ENCODE measurements at regions not wholly inside any gene's neighbourhood (a gene's known extent, or its start where the extent isn't known, plus 50 kb on each side); places are given as distances from the start of the nearest gene placed in this dataset.

DNA sequence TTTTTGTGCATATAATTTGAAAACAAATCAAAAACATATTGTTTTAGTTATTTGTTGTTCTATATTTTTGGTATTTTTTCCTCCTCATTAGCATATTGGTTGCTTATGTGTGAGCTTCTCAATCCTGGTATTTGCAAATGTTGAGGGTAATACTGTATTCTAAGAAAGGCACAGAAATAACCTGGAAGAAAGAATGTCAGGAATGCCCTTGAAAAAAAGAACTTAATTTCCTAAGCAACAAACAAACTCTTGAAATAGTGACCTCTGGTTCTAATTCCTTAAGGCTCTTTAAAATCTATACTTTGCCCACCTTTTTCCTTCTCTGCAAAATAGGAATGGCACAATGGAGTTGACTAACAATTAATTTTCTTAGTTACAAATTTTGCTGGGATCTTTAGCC lies 117.5 kb downstream of the HMHB1 start:
- H3K4me3 ChIP-seq (ENCODE audit: insufficient read depth, low read depth, low read length), result no peak overlapping the region
- H3K27me3 ChIP-seq (ENCODE audit: insufficient read depth, low read length), result no peaks in the 10 kb centered on the region
- H3K4me1 ChIP-seq (ENCODE audit: insufficient read depth, low read length), result no peaks in the 10 kb centered on the region
- Mint-ChIP-seq H3K4me3 (ENCODE audit: unreplicated experiment) (no peak overlapping the region), H3K4me1 (ENCODE audit: low read depth, unreplicated experiment) (peaks cover 20% of the 10 kb centered on the region), H3K27me3 (ENCODE audit: low read depth, unreplicated experiment) (no peaks in the 10 kb centered on the region), H3K36me3 (ENCODE audit: low read depth, unreplicated experiment) (no peaks in the 10 kb centered on the region), H3K27ac (ENCODE audit: unreplicated experiment) (no peak overlapping the region), H3K9me3 (ENCODE audit: unreplicated experiment) (peaks cover 2% of the 10 kb centered on the region)
- H3K4me2 ChIP-seq (ENCODE audit: low read length), result no peak overlapping the region
- no peak for FAIRE-seq
- TF ChIP-seq EZH2 (IDR thresholded peaks at IDR 0.05; ENCODE audit: insufficient read depth, low read length) (no peak), CTCF (IDR thresholded peaks at IDR 0.05; ENCODE audit: insufficient read depth, low read depth, low read length) (no peak)
- H4K20me1 ChIP-seq (ENCODE audit: insufficient read depth, low read length), result no peaks in the 10 kb centered on the region
- H2AFZ ChIP-seq (ENCODE audit: low read depth, low read length), result no peak overlapping the region
- no peaks in the 10 kb centered on the region for H3K36me3 ChIP-seq (ENCODE audit: insufficient read depth, low read length)
- H3K79me2 ChIP-seq (ENCODE audit: insufficient read depth, low read length), result no peaks in the 10 kb centered on the region
- no peak overlapping the region for H3K27ac ChIP-seq (ENCODE audit: low read depth, low read length)
- H3K9ac ChIP-seq (ENCODE audit: low read length), result no peak overlapping the region
- no peak for DNase-seq (ENCODE audit: low read depth)
- H3K9me3 ChIP-seq (ENCODE audit: insufficient read depth, low read depth, low read length), result peaks cover 3% of the 10 kb centered on the region

DNA sequence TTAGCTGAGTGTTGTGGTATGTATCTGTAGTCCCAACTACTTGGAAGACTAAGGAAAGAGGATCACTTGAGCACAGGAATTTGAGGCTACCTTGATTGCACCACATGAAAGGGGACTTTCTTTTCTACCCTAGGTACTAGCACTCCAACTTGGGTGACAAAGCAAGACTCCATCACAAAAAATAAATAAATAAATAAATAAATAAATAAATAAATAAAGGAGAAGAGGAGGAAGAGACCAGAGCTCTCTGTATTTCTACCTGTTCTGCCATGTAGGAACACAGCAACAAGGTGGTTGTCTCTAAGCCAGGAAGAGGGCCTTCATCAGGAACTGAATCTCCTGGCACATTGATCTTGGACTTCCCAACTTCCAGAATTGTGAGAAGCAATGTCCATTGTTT lies 118.6 kb downstream of the HMHB1 start:
- H3K4me1 ChIP-seq (ENCODE audit: insufficient read depth, low read length), result no peaks in the 10 kb centered on the region
- H3K4me1 Mint-ChIP-seq (ENCODE audit: low read depth, unreplicated experiment), result peaks cover 14% of the 10 kb centered on the region
- no peak for TF ChIP-seq EZH2 (IDR thresholded peaks at IDR 0.05; ENCODE audit: insufficient read depth, low read length)
- no peak for TF ChIP-seq CTCF (IDR thresholded peaks at IDR 0.05; ENCODE audit: insufficient read depth, low read depth, low read length)
- peaks cover 3% of the 10 kb centered on the region for H3K9me3 ChIP-seq (ENCODE audit: insufficient read depth, low read depth, low read length)
- no peaks in the 10 kb centered on the region for H4K20me1 ChIP-seq (ENCODE audit: insufficient read depth, low read length)
- H3K27me3 ChIP-seq (ENCODE audit: insufficient read depth, low read length), result no peaks in the 10 kb centered on the region
- no peaks in the 10 kb centered on the region for H3K36me3 ChIP-seq (ENCODE audit: insufficient read depth, low read length)
- no peak overlapping the region for H3K4me2 ChIP-seq (ENCODE audit: low read length)
- no peaks in the 10 kb centered on the region for H3K36me3 Mint-ChIP-seq (ENCODE audit: low read depth, unreplicated experiment)
- DNase-seq (ENCODE audit: low read depth) (no peak), FAIRE-seq (no peak)
- H2AFZ ChIP-seq (ENCODE audit: low read depth, low read length), result no peak overlapping the region
- H3K9me3 Mint-ChIP-seq (ENCODE audit: unreplicated experiment), result peaks cover 8% of the 10 kb centered on the region
- no peaks in the 10 kb centered on the region for H3K79me2 ChIP-seq (ENCODE audit: insufficient read depth, low read length)
- H3K9ac ChIP-seq (ENCODE audit: low read length), result no peak overlapping the region
- no peaks in the 10 kb centered on the region for H3K27me3 Mint-ChIP-seq (ENCODE audit: low read depth, unreplicated experiment)
- no peak overlapping the region for H3K4me3 ChIP-seq (ENCODE audit: insufficient read depth, low read depth, low read length)
- H3K4me3 Mint-ChIP-seq (ENCODE audit: unreplicated experiment), result no peak overlapping the region
- no peak overlapping the region for H3K27ac Mint-ChIP-seq (ENCODE audit: unreplicated experiment)
- H3K27ac ChIP-seq (ENCODE audit: low read depth, low read length), result no peak overlapping the region

- H3K36me3 ChIP-seq (ENCODE audit: insufficient read depth, low read length), result no peaks in the 10 kb centered on the region
- H3K79me2 ChIP-seq (ENCODE audit: insufficient read depth, low read length), result no peaks in the 10 kb centered on the region
- no peak for DNase-seq (ENCODE audit: low read depth)
- TF ChIP-seq EZH2 (IDR thresholded peaks at IDR 0.05; ENCODE audit: insufficient read depth, low read length) (no peak), CTCF (IDR thresholded peaks at IDR 0.05; ENCODE audit: insufficient read depth, low read depth, low read length) (no peak)
- no peaks in the 10 kb centered on the region for H3K27me3 ChIP-seq (ENCODE audit: insufficient read depth, low read length)
- H4K20me1 ChIP-seq (ENCODE audit: insufficient read depth, low read length), result no peaks in the 10 kb centered on the region
- H2AFZ ChIP-seq (ENCODE audit: low read depth, low read length), result no peak overlapping the region
- Mint-ChIP-seq H3K27ac (ENCODE audit: unreplicated experiment) (no peak overlapping the region), H3K4me3 (ENCODE audit: unreplicated experiment) (no peak overlapping the region), H3K36me3 (ENCODE audit: low read depth, unreplicated experiment) (no peaks in the 10 kb centered on the region), H3K4me1 (ENCODE audit: low read depth, unreplicated experiment) (peaks cover 14% of the 10 kb centered on the region), H3K9me3 (ENCODE audit: unreplicated experiment) (peaks cover 8% of the 10 kb centered on the region), H3K27me3 (ENCODE audit: low read depth, unreplicated experiment) (no peaks in the 10 kb centered on the region)
- H3K9me3 ChIP-seq (ENCODE audit: insufficient read depth, low read depth, low read length), result peaks cover 3% of the 10 kb centered on the region
- H3K9ac ChIP-seq (ENCODE audit: low read length), result no peak overlapping the region
- H3K4me1 ChIP-seq (ENCODE audit: insufficient read depth, low read length), result no peaks in the 10 kb centered on the region
- H3K4me2 ChIP-seq (ENCODE audit: low read length), result no peak overlapping the region
- no peak overlapping the region for H3K4me3 ChIP-seq (ENCODE audit: insufficient read depth, low read depth, low read length)
- FAIRE-seq, result no peak
- H3K27ac ChIP-seq (ENCODE audit: low read depth, low read length), result no peak overlapping the region
Measured at GRCh38 chr5:143931476-143931875, 119.5 kb downstream of the HMHB1 start.
